Erythroblast (primary cell): ENCODE measurements at regions not wholly inside any gene's neighbourhood (a gene's known extent, or its start where the extent isn't known, plus 50 kb on each side); places are given as distances from the start of the nearest gene placed in this dataset.

Experiments
- GATA1 ChIP-seq: IDR thresholded peaks from 2 replicates; pipeline ENCODE4 v1.6.1; 2011; ENCODE audit warnings: low read depth, mild to moderate bottlenecking, control low read depth, low read length, moderate library complexity
- POLR2A ChIP-seq: IDR thresholded peaks from 2 replicates; pipeline ENCODE4 v1.6.1; 2011; ENCODE audit warnings: mild to moderate bottlenecking, low read length

DNA sequence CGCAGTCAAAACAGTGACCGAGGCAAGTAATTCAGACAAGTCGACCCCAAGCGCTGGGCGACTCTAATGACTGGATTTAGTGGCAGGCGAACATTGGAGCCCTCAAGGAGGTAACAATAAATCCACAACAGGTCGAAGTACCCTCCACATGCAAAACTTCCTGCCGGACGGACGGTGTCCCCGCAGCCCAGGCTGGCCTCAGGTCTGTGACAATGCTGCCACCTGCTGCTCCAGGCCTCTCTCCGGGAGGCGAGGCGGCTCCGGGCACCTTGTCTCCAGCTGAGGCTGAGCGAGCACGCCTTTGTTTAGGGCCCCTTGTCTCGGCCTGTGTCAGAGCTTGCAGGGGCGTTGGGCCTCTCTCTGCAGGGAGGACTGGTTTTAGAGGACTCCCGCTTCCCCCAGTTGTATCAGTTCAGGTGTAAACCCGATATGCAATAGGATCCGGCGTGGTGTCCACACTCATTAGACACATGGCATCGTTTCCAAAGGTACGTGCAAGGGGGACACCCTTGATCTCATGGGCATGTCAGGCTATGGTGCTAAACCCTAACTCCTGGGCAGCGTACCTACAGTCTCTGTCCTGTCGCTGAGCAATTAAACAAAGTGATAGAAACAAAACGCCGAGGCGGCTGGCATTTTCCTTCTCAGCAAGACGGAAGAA is 628.0 kb upstream of the ADAMTS16 start:
- no peak for TF ChIP-seq POLR2A
- TF ChIP-seq GATA1, result no peak
